ENCODE measurements at regions not wholly inside any gene's neighbourhood (a gene's known extent, or its start where the extent isn't known, plus 50 kb on each side); places are given as distances from the start of the nearest gene placed in this dataset.

- Histone ChIP-seq H3K4me3 (ENCODE audit: low read depth, low read length, poor library complexity, severe bottlenecking) (no peak overlapping the region), H3K9me2 (ENCODE audit: low read depth, low read length) (no peaks in the 10 kb centered on the region), H3K27me3 (ENCODE audit: insufficient read depth, low read length) (no peaks in the 10 kb centered on the region), H3K9ac (ENCODE audit: low read length) (no peak overlapping the region), H4K20me1 (ENCODE audit: insufficient read depth, low read length) (no peaks in the 10 kb centered on the region), H3K36me3 (ENCODE audit: insufficient read depth, low read length) (no peaks in the 10 kb centered on the region), H3K4me1 (ENCODE audit: insufficient read depth, low read length, severe bottlenecking) (no peaks in the 10 kb centered on the region), H3F3A (ENCODE audit: insufficient read depth, low read length) (no peaks in the 10 kb centered on the region), H3K79me2 (ENCODE audit: insufficient read depth, low read length) (no peaks in the 10 kb centered on the region), H2AFZ (ENCODE audit: low read length) (no peak overlapping the region), H3K27ac (ENCODE audit: low read depth, low read length, poor library complexity, severe bottlenecking) (no peak overlapping the region), H3K9me3 (ENCODE audit: low read length) (no peaks in the 10 kb centered on the region), H3K4me2 (ENCODE audit: low read length) (no peak overlapping the region)
- no peak for TF ChIP-seq CTCF (IDR thresholded peaks at IDR 0.05; ENCODE audit: low read length)
- TF ChIP-seq EZH2 (IDR thresholded peaks at IDR 0.05; ENCODE audit: borderline replicate concordance, low read length), result no peak
Measured at GRCh38 chrY:15385178-15385577, 860.8 kb downstream of the NLGN4Y start.

DNA sequence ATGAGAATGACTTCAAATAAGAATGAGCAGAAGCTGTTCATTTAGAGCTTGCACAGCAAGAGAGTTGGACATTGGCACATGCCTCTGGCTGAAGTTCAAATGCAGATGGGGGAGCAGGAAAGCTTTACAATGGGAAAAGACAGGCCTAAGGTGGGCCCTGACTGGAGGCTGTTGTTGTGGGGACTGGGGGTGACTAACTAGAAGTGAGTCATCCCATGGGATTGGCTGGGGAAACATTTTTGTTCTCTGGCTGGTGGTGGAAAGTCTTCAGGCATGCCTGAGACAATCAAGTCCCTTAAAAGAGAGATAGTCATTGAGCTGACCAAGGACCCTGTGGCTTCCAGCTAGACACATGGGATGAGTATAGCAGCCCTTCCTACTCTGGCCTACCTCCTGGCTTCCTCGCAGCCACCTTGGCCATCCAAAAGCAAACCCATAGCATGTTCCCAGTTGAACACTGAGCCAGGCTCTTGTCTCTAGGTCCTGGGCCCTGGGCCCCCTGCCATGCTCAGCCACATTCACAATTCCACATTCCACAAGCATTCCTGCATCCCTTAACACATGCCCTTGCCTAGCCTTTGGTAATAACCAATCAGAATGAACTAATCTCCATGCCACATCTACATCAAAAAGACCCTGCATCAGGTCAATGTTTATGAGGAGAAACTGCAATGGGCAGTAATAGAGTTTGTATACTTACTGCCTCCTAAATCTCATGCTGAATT is 873.4 kb downstream of the NLGN4Y start:
- H3K27me3 ChIP-seq (ENCODE audit: insufficient read depth, low read length), result no peaks in the 10 kb centered on the region
- H3K4me1 ChIP-seq (ENCODE audit: insufficient read depth, low read length, severe bottlenecking), result no peaks in the 10 kb centered on the region
- no peaks in the 10 kb centered on the region for H3K9me2 ChIP-seq (ENCODE audit: low read depth, low read length)
- no peaks in the 10 kb centered on the region for H3K79me2 ChIP-seq (ENCODE audit: insufficient read depth, low read length)
- no peak overlapping the region for H2AFZ ChIP-seq (ENCODE audit: low read length)
- H3K9ac ChIP-seq (ENCODE audit: low read length), result no peak overlapping the region
- no peaks in the 10 kb centered on the region for H3K9me3 ChIP-seq (ENCODE audit: low read length)
- H3F3A ChIP-seq (ENCODE audit: insufficient read depth, low read length), result no peaks in the 10 kb centered on the region
- H3K4me3 ChIP-seq (ENCODE audit: low read depth, low read length, poor library complexity, severe bottlenecking), result no peak overlapping the region
- no peaks in the 10 kb centered on the region for H3K36me3 ChIP-seq (ENCODE audit: insufficient read depth, low read length)
- no peak overlapping the region for H3K27ac ChIP-seq (ENCODE audit: low read depth, low read length, poor library complexity, severe bottlenecking)
- no peak overlapping the region for H3K4me2 ChIP-seq (ENCODE audit: low read length)
- H4K20me1 ChIP-seq (ENCODE audit: insufficient read depth, low read length), result no peaks in the 10 kb centered on the region
- no peak for TF ChIP-seq EZH2 (IDR thresholded peaks at IDR 0.05; ENCODE audit: borderline replicate concordance, low read length)
- TF ChIP-seq CTCF (IDR thresholded peaks at IDR 0.05; ENCODE audit: low read length), result no peak

DNA sequence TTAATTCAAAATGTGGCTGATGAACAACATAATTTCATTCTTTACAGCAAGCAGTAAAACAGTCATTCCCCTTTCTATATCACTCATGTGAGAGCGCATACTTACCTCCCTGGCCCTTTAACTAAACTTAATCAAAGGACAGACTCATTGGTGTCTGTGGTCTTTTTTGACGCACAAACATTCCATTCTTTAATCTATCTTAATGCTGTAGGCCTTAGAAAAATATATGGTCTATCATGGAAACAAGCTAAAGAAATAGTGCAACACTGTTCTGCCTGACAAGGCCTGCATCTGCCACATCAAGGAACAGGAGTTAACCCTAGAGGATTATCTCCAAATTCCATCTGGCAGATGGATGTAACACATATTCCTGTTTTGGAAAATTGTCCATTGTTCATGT is 878.1 kb downstream of the NLGN4Y start:
- no peaks in the 10 kb centered on the region for H3K79me2 ChIP-seq (ENCODE audit: insufficient read depth, low read length)
- no peaks in the 10 kb centered on the region for H3K4me1 ChIP-seq (ENCODE audit: insufficient read depth, low read length, severe bottlenecking)
- no peak overlapping the region for H3K27ac ChIP-seq (ENCODE audit: low read depth, low read length, poor library complexity, severe bottlenecking)
- H3K9me3 ChIP-seq (ENCODE audit: low read length), result no peaks in the 10 kb centered on the region
- no peaks in the 10 kb centered on the region for H3K36me3 ChIP-seq (ENCODE audit: insufficient read depth, low read length)
- no peak overlapping the region for H3K4me2 ChIP-seq (ENCODE audit: low read length)
- no peak overlapping the region for H3K9ac ChIP-seq (ENCODE audit: low read length)
- no peak overlapping the region for H2AFZ ChIP-seq (ENCODE audit: low read length)
- no peak for TF ChIP-seq CTCF (IDR thresholded peaks at IDR 0.05; ENCODE audit: low read length)
- no peak for TF ChIP-seq EZH2 (IDR thresholded peaks at IDR 0.05; ENCODE audit: borderline replicate concordance, low read length)
- H3K27me3 ChIP-seq (ENCODE audit: insufficient read depth, low read length), result no peaks in the 10 kb centered on the region
- H4K20me1 ChIP-seq (ENCODE audit: insufficient read depth, low read length), result no peaks in the 10 kb centered on the region
- H3F3A ChIP-seq (ENCODE audit: insufficient read depth, low read length), result no peaks in the 10 kb centered on the region
- no peaks in the 10 kb centered on the region for H3K9me2 ChIP-seq (ENCODE audit: low read depth, low read length)
- H3K4me3 ChIP-seq (ENCODE audit: low read depth, low read length, poor library complexity, severe bottlenecking), result no peak overlapping the region

Measured in OCI-LY1 (cell line).